22Rv1 (cell line): ENCODE measurements at regions not wholly inside any gene's neighbourhood (a gene's known extent, or its start where the extent isn't known, plus 50 kb on each side); places are given as distances from the start of the nearest gene placed in this dataset.
A peak's percentile ranks its signal among the peaks of the same experiment; 100 is the strongest.

Experiments
- H3K27ac ChIP-seq: fragments of 450-650 bp; 2 replicates; pipeline ENCODE4 v1.5.1; 2017
- CTCF ChIP-seq: fragments of 450-650 bp; IDR thresholded peaks from 2 replicates; pipeline ENCODE4 v1.5.1; 2017; ENCODE audit warnings: mild to moderate bottlenecking
- ZFX ChIP-seq: fragments of 450-650 bp; IDR thresholded peaks from 2 replicates; pipeline ENCODE4 v1.6.1; 2017; ENCODE audit warnings: antibody characterized with exemption, borderline replicate concordance

GRCh38 chr22:46088541-46089311, 61.6 kb upstream of the PPARA start:
- TF ChIP-seq CTCF (no peak), ZFX (no peak)
- H3K27ac ChIP-seq = peak overlapping the region; percentile 100

GRCh38 chr22:46089426-46090035, 60.8 kb upstream of the PPARA start:
- no peak for TF ChIP-seq CTCF
- no peak for TF ChIP-seq ZFX
- peak overlapping the region; percentile 100 for H3K27ac ChIP-seq

- TF ChIP-seq CTCF (no peak), ZFX (no peak)
- peak overlapping the region; percentile 100 for H3K27ac ChIP-seq
Measured at GRCh38 chr22:46090036-46090591, 60.2 kb upstream of the PPARA start.

GRCh38 chr22:46090631-46091201, 59.6 kb upstream of the PPARA start:
- H3K27ac ChIP-seq = peak overlapping the region; percentile 100
- no peak for TF ChIP-seq CTCF
- no peak for TF ChIP-seq ZFX

GRCh38 chr22:46091277-46091977, 58.9 kb upstream of the PPARA start:
- peak overlapping the region; percentile 100 for H3K27ac ChIP-seq
- TF ChIP-seq ZFX = no peak
- TF ChIP-seq CTCF = no peak

GRCh38 chr22:46092011-46092410, 58.3 kb upstream of the PPARA start:
- TF ChIP-seq CTCF (no peak), ZFX (no peak)
- peak overlapping the region; percentile 100 for H3K27ac ChIP-seq
